HG03565 (cell line): ENCODE measurements at regions not wholly inside any gene's neighbourhood (a gene's known extent, or its start where the extent isn't known, plus 50 kb on each side); places are given as distances from the start of the nearest gene placed in this dataset.

ENCODE experiments used
- ATAC-seq: cut with Tn5 transposase; IDR thresholded peaks from one replicate; pipeline ENCODE4 v1.9.1; 2021; ENCODE audit warnings: mild to moderate bottlenecking, moderate library complexity; ENCODE audit not compliant: unreplicated experiment

GRCh38 chr21:41671859-41672542 is 94.9 kb downstream of the RIPK4 start:
- ATAC-seq, result no peak

GRCh38 chr21:41671212-41671762 is 95.6 kb downstream of the RIPK4 start:
- no peak for ATAC-seq

- no peak for ATAC-seq
Measured at GRCh38 chr21:41670056-41670805, 96.6 kb downstream of the RIPK4 start.

GRCh38 chr21:41669533-41669830 is 97.4 kb downstream of the RIPK4 start:
- ATAC-seq, result no peak

GRCh38 chr21:41668686-41669532 is 97.9 kb downstream of the RIPK4 start:
- no peak for ATAC-seq

- ATAC-seq, result no peak
Measured at GRCh38 chr21:41668051-41668541, 98.8 kb downstream of the RIPK4 start.

GRCh38 chr21:41667136-41667535 is 99.7 kb downstream of the RIPK4 start:
- ATAC-seq, result no peak

GRCh38 chr21:41666641-41667081 is 100.2 kb downstream of the RIPK4 start:
- ATAC-seq, result no peak

GRCh38 chr21:41665766-41666595 is 100.9 kb downstream of the RIPK4 start:
- ATAC-seq, result no peak

- no peak for ATAC-seq
Measured at GRCh38 chr21:41664881-41665765, 101.7 kb downstream of the RIPK4 start.

GRCh38 chr21:41663805-41664788 is 102.8 kb downstream of the RIPK4 start:
- ATAC-seq, result no peak

- no peak for ATAC-seq
Measured at GRCh38 chr21:41662761-41663160, 104.1 kb downstream of the RIPK4 start.

GRCh38 chr21:41662161-41662560 is 104.7 kb downstream of the RIPK4 start:
- ATAC-seq, result no peak

GRCh38 chr21:41660748-41661147 is 106.1 kb downstream of the RIPK4 start:
- no peak for ATAC-seq

GRCh38 chr21:41659791-41660560 is 106.9 kb downstream of the RIPK4 start:
- ATAC-seq, result no peak

- ATAC-seq, result no peak
Measured at GRCh38 chr21:41656946-41657525, 109.8 kb downstream of the RIPK4 start.

GRCh38 chr21:41655259-41655658 is 111.6 kb downstream of the RIPK4 start:
- no peak for ATAC-seq
